ENCODE measurements at regions not wholly inside any gene's neighbourhood (a gene's known extent, or its start where the extent isn't known, plus 50 kb on each side); places are given as distances from the start of the nearest gene placed in this dataset.

DNA sequence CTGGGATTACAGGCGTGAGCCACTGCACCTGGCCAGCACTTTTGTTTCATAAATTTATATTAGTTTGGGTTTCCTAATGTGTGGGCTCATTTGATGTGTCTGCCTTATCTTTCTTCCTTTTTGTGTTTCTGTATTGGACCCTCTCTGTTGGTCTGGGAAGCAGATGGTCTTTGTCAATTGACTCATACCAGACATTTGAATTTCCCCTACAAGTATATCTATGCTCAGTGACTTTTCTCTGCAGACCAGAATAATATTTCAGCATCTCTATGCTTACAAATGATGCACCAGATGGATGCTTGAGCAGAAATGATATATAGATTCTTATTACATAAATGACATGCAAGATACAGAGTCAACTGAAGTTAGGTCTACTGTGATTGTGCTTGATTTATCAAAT, 329.9 kb upstream of the SLCO3A1 start:
- FAIRE-seq = no peak

GRCh38 chr15:91524534-91524933, 329.0 kb upstream of the SLCO3A1 start:
- FAIRE-seq = no peak

DNA sequence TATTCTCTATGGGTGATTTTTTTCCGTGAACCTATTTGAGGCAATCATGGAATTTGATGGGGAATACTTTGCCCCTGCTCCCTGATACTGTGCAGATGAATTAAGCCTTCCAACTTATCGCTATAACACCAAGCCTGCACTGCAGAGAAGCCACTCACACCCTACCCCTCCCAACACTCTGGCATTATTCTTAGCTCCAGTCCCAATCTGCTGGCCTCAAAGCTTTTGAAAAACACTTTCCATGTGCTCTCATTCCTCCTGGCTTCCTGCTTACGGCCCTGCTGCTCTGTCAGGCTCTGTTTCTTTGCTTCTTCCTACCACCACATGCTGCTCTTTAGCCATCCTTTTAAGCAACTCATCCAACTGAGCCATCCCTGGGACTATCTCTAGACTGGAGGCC, 327.8 kb upstream of the SLCO3A1 start:
- FAIRE-seq = no peak

DNA sequence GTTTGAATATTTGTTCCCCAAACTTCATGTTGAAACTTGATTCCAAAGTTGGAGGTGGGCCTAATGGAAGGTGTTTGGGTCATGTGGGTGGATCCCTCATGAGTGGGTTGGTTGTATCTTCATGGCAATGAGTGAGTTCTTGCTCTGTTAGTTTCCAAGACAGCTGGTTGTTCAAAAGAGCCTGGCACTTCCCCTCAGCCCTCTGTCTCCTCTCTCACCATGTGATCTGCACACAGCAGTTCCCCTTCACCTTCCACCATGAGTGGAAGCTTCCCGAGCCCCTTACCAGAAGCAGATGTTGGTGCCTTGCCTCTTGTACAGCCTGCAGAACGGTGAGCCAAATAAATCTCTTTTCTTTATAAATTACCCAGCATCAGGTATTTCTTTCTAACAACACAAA, 327.1 kb upstream of the SLCO3A1 start:
- no peak for FAIRE-seq

- FAIRE-seq = no peak
Observed at GRCh38 chr15:91528801-91529200, 324.7 kb upstream of the SLCO3A1 start.

DNA sequence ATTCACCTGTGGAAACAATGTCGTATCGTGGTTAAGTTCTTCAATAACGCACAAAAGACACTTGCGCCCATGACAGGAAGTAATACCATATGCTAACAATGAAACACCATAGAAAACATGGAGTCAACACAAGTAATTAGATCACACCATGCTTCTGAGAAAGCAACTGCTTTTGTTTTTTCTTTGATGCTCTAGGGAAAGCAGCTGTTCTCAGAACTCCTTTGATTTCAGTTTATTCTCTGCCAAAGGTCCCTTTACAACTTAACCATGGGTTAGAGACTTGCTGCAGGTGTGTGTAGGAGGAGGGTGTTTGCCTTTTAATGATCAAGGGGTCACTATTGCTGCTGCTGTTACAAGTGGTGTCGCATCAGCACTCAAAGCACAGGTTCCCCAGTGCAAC, 324.0 kb upstream of the SLCO3A1 start:
- FAIRE-seq = no peak

DNA sequence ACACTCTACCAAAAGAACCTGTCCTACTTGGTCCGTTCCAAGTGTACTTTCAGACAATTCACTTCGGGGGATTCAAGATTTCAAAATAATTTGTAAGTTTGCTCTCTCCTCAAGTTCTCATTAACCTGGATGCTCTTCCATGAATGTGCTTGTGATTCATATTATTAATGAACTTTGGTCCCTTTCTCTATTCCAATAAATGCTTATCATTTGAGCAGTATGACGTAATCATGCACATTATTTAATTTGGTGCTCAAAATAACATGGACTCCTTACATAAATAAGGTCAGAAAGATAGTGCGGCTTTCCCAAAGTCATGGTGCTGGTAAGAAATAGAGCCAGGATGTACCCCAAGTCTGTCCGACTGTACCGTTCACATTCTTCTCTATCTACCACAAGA, 323.2 kb upstream of the SLCO3A1 start:
- FAIRE-seq = no peak

DNA sequence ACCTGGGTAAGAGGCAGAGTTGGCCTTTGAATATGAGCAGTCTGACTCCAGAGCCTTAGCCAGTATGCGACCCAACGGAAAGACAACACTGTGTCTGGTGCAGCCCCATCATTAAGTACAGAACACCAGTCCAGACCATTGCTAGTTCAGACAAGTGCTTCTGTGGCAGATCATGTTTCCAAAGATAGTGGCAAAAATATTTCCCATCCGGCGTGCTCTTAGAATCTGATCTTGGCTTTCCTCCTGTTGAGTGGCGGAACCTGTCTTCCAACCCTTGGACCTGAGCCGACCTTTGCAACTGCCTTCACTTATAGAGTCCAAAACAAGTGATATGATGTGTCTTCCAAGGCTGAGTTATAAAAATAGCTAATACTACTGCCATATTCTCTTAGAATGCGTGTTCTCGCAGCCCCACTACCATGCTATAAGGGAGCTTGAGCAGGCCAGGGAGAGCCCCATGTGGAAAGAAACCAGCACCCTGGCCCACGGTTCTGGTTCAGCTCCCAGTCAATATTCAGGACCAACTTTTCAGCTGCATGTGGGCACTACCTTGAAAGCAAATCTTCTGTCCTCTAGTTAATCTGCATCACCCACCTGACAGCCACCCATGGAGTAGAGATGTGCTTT, 322.4 kb upstream of the SLCO3A1 start:
- FAIRE-seq = no peak

DNA sequence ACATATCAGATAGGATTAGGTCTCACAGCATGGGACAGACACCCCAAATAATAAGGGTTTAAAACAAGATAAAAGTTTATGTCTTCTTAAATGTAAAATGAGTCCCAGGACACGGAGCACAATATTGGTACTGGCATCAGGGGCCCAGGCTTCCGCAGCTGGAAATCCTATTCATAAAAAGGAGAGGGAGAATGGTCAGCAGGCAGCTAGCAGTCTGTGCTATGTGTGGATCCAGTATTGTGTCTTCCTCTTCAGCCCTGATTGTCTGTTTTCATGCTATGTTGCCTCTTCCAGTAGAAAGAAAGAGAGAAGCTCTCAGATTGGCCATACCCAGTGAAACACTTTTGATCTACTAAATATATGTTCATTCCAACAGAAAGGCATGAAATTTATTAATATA, 319.3 kb upstream of the SLCO3A1 start:
- no peak for FAIRE-seq

- no peak for FAIRE-seq
Observed at GRCh38 chr15:91534976-91535375, 318.5 kb upstream of the SLCO3A1 start.

DNA sequence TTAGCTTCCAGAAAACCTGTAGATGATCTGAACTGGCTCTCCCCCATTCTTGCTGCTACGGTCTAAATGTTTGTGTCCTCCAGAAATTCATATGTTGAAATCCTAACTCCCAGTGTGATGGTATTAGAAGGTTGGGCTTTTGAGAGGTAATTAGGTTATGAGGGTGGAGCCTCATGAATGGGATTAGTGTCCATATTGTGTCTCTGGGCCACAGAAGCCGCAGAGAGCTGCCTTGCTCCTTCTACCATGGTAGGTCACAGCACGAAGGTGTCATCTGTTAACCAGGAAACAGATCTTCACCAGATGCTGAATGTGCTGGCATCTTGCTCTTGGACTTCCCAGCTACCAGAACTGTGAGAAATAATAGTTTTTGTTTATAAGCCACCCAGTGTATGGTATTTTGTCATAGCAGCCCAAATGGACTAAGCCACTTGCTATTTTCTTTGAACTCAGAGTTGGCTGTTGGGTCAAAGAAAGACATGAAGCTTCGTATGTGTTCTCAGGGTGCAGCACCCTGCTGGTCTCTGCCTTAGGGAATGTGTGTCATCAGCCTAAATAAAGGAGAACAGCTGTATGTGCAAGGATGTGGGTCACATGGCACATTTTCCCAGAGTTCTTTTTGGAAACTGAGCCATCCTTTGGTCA, 317.5 kb upstream of the SLCO3A1 start:
- FAIRE-seq = no peak

DNA sequence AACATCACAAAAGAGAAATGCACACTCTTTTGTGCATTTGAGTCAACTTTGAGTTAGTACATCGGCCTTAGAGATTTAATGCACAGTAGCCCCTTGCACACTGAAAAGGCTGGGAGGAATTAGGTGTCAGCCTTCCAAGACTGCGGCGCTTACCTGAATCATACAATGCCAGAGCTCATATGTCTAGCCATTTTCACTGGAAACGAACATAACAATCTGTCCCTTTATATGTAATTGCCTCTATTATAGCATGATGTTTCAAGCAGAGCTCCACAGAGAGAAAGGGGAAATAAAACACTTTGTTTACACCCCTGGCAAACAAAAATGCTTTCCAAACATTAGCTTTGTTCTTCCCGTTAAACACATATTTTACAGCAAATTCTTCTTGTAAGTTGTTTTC, 315.7 kb upstream of the SLCO3A1 start:
- no peak for FAIRE-seq

GRCh38 chr15:91538782-91539181, 314.7 kb upstream of the SLCO3A1 start:
- no peak for FAIRE-seq

DNA sequence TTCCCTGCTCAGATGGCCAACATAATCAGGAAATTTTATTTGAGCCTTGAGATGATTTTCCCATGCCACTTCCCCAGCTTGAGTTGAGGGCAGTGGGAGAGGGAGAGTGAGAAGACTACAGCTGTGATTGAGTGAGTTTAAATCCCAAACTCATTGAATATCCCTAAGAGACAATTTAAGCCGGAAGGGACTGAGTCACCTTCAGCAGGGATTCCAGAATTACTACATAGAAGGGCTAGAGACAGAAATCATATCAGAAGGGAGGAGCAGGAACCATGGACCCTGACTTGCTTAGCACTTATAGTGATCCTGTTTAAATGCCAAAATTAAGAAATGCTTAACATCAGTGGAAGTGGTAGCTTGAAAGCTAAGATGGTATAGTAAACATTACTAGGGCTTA, 312.2 kb upstream of the SLCO3A1 start:
- no peak for FAIRE-seq

GRCh38 chr15:91542226-91542625, 311.3 kb upstream of the SLCO3A1 start:
- FAIRE-seq = no peak

GRCh38 chr15:91547356-91547755, 306.2 kb upstream of the SLCO3A1 start:
- no peak for FAIRE-seq

GRCh38 chr15:91548549-91548948, 305.0 kb upstream of the SLCO3A1 start:
- no peak for FAIRE-seq

- FAIRE-seq = no peak
Observed at GRCh38 chr15:91549581-91549980, 303.9 kb upstream of the SLCO3A1 start.

GRCh38 chr15:91552555-91552954, 301.0 kb upstream of the SLCO3A1 start:
- FAIRE-seq = no peak

DNA sequence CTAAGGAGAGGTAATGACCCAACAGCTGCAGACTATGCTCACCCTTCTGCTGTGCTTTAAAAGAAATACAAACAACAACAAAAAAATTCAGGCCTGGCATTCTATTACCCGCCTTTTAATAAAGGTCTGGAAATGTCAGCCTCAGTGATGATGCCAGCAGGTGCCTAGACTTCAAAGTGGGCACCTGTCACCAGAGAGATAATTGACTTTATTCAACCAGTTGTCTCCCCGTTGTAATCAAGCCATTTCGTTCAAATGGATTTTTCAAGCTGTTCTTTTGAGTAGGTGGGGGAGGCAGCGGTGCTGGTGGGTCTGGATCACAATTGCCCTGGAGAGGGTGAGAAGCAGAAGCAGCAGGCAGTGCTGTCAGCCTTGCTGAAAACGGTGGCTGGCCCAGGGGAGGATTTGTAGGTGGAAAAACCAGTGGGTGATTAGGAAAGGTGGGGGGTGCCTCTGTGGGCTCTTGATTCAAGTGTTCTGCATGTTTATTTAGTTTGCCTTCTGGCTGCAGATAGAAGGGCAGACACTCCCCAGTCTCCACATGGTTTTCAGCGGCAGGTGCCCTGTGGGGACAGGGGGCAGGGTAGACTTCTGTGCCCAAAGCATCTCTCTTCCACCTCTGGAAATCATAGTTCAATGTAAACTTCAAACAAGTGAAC, 300.2 kb upstream of the SLCO3A1 start:
- FAIRE-seq = no peak

DNA sequence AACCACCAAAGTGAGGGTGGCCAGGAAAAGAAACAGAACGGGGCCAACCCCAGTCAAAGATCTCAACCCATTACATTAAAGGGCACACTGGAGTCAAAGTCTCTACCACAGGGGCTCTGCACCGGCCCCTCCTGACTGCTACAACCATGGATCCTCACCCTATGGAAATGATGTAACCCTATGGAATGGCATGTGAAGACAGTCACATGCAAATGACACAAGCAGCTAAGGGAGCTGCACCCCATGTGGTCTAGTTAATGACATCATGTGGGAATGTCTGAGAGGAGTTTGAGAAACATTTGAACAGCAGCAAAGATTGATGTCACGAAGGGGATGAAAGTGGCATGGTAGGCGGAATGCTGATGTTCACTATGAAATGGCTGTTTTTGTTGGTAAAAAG, 298.2 kb upstream of the SLCO3A1 start:
- FAIRE-seq = no peak

DNA sequence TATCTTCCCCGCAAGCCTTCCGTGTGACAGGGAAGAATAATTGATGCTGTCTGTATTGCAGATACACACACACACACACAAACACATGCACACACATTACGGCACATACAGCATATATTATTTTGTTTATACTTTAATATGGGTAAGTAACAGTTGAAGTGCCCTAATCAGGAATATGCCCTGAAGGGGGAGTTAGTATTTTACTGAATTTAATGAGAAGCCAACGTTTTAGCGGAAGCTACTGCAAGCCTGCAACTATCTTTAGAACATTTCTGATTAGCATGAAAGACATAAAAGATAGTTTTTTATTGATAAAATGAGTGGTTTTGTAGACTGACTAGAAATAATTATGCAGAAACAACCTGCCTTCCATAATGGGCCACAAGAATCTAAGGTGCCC, 296.6 kb upstream of the SLCO3A1 start:
- no peak for FAIRE-seq

- no peak for FAIRE-seq
Observed at GRCh38 chr15:91559066-91559465, 294.4 kb upstream of the SLCO3A1 start.

GRCh38 chr15:91561371-91562100, 292.0 kb upstream of the SLCO3A1 start:
- no peak for FAIRE-seq
